ENCODE measurements at regions not wholly inside any gene's neighbourhood (a gene's known extent, or its start where the extent isn't known, plus 50 kb on each side); places are given as distances from the start of the nearest gene placed in this dataset.
"Not testable (repeated sequence)": the region's sequence is repeated elsewhere in the genome, so short reads cannot be mapped to it uniquely, and the experiment has no call there.

GRCh38 chr15:24311692-24312091 is 363.9 kb upstream of the NPAP1 start:
- H3K4me3 ChIP-seq; intact Hi-C loops (cut with DNase I); H3K9me3 ChIP-seq; H3K4me1 ChIP-seq; H3K36me3 ChIP-seq; H3K27me3 ChIP-seq; H3K27ac ChIP-seq (replicated peaks in 1 of 4); DNase-seq (ENCODE audit: extremely low spot score): not testable (repeated sequence)
- 72% methylated on average over 3 of the region's 3 CpGs for WGBS

GRCh38 chr15:24316326-24316725 is 359.2 kb upstream of the NPAP1 start:
- H3K27ac ChIP-seq (replicated peaks in 1 of 4); H3K36me3 ChIP-seq; intact Hi-C loops (cut with DNase I); DNase-seq (ENCODE audit: extremely low spot score); H3K27me3 ChIP-seq; H3K4me3 ChIP-seq; H3K9me3 ChIP-seq: not testable (repeated sequence)
- 83% methylated on average over 3 of the region's 3 CpGs for WGBS
- peaks cover 0 to 11% (median 5%) of the 10 kb centered on the region in 4 donors for H3K4me1 ChIP-seq

- intact Hi-C loops (cut with DNase I) = no loop called here
- H3K27me3 ChIP-seq = no peaks in the 10 kb centered on the region
- no peaks in the 10 kb centered on the region for H3K36me3 ChIP-seq
- TF ChIP-seq POLR2A (IDR thresholded peaks at IDR 0.05; ENCODE audit: low read depth) (no peak), CTCF (IDR thresholded peaks at IDR 0.05) (no peak), EP300 (IDR thresholded peaks at IDR 0.05) (no peak), POLR2AphosphoS5 (IDR thresholded peaks at IDR 0.05) (no peak)
- no peak overlapping the region for H3K27ac ChIP-seq (replicated peaks in 1 of 4)
- DNase-seq (ENCODE audit: extremely low spot score) = no peak
- no peak overlapping the region for H3K4me3 ChIP-seq
- no peaks in the 10 kb centered on the region for H3K9me3 ChIP-seq
- peaks cover 0 to 11% (median 5%) of the 10 kb centered on the region in 4 donors for H3K4me1 ChIP-seq
Observed at GRCh38 chr15:24318981-24319380, 356.6 kb upstream of the NPAP1 start.

- H3K9me3 ChIP-seq; H3K36me3 ChIP-seq; H3K27ac ChIP-seq (replicated peaks in 1 of 4); DNase-seq (ENCODE audit: extremely low spot score); H3K27me3 ChIP-seq; intact Hi-C loops (cut with DNase I); H3K4me3 ChIP-seq: not testable (repeated sequence)
- 61% methylated on average over 3 of the region's 5 CpGs for WGBS
- peaks cover 0 to 14% (median 3%) of the 10 kb centered on the region in 4 donors for H3K4me1 ChIP-seq
Observed at GRCh38 chr15:24324096-24324495, 351.5 kb upstream of the NPAP1 start.

GRCh38 chr15:24326513-24326912 is 349.1 kb upstream of the NPAP1 start:
- peak in 1 of 2 donors; percentile 69 for TF ChIP-seq POLR2AphosphoS5 (IDR thresholded peaks at IDR 0.05)
- peak overlapping the region in 3 of 4 donors; percentile 68 to 75 (median 74) for H3K27ac ChIP-seq (replicated peaks in 1 of 4)
- H3K27me3 ChIP-seq; H3K36me3 ChIP-seq; DNase-seq (ENCODE audit: extremely low spot score); H3K9me3 ChIP-seq; intact Hi-C loops (cut with DNase I); H3K4me3 ChIP-seq: not testable (repeated sequence)
- WGBS = 14% methylated on average over 1 of the region's 1 CpG
- H3K4me1 ChIP-seq = peaks cover 0 to 13% (median 2%) of the 10 kb centered on the region in 4 donors

- H3K4me1 ChIP-seq; H3K36me3 ChIP-seq; intact Hi-C loops (cut with DNase I); H3K9me3 ChIP-seq; H3K4me3 ChIP-seq; H3K27me3 ChIP-seq; H3K27ac ChIP-seq (replicated peaks in 1 of 4); DNase-seq (ENCODE audit: extremely low spot score): not testable (repeated sequence)
- 94% methylated on average over 8 of the region's 9 CpGs for WGBS
Observed at GRCh38 chr15:24331964-24332363, 343.6 kb upstream of the NPAP1 start.

GRCh38 chr15:24341876-24342275 is 333.7 kb upstream of the NPAP1 start:
- H3K4me1 ChIP-seq; H3K27ac ChIP-seq (replicated peaks in 1 of 4); H3K27me3 ChIP-seq; H3K4me3 ChIP-seq; H3K36me3 ChIP-seq; DNase-seq (ENCODE audit: extremely low spot score); H3K9me3 ChIP-seq; intact Hi-C loops (cut with DNase I): not testable (repeated sequence)
- no CpG with 5 or more reads among the region's 8 CpGs for WGBS

- H3K4me1 ChIP-seq; H3K27me3 ChIP-seq; H3K4me3 ChIP-seq; H3K27ac ChIP-seq (replicated peaks in 1 of 4); H3K9me3 ChIP-seq; H3K36me3 ChIP-seq; intact Hi-C loops (cut with DNase I); DNase-seq (ENCODE audit: extremely low spot score): not testable (repeated sequence)
- WGBS = 75% methylated on average over 6 of the region's 6 CpGs
Observed at GRCh38 chr15:24352777-24353176, 322.8 kb upstream of the NPAP1 start.

- H3K4me3 ChIP-seq; H3K9me3 ChIP-seq; H3K27ac ChIP-seq (replicated peaks in 1 of 4); H3K36me3 ChIP-seq; DNase-seq (ENCODE audit: extremely low spot score); H3K4me1 ChIP-seq; intact Hi-C loops (cut with DNase I); H3K27me3 ChIP-seq: not testable (repeated sequence)
- 94% methylated on average over 3 of the region's 3 CpGs for WGBS
Observed at GRCh38 chr15:24381103-24381502, 294.5 kb upstream of the NPAP1 start.

- H3K27ac ChIP-seq (replicated peaks in 1 of 4); H3K4me3 ChIP-seq; H3K27me3 ChIP-seq; DNase-seq (ENCODE audit: extremely low spot score); H3K36me3 ChIP-seq; intact Hi-C loops (cut with DNase I); H3K4me1 ChIP-seq; H3K9me3 ChIP-seq: not testable (repeated sequence)
- whole genome bisulfite sequencing = 53% methylated on average over 2 of the region's 2 CpGs
Observed at GRCh38 chr15:24385258-24385657, 290.3 kb upstream of the NPAP1 start.

Measured in esophagus muscularis mucosa (tissue), 4 donors.